PFSK-1 (cell line): ENCODE measurements at regions not wholly inside any gene's neighbourhood (a gene's known extent, or its start where the extent isn't known, plus 50 kb on each side); places are given as distances from the start of the nearest gene placed in this dataset.

Source experiments
- FOXP2 ChIP-seq: optimal IDR thresholded peaks from 2 replicates; pipeline ENCODE3; 2011; ENCODE audit warnings: borderline replicate concordance, control low read depth, inconsistent platforms; ENCODE audit not compliant: insufficient read depth; ENCODE audit errors: extremely low read length, extremely low read depth
- POLR2AphosphoS5 ChIP-seq: IDR thresholded peaks from 2 replicates; pipeline ENCODE4 v1.6.1; 2012; ENCODE audit warnings: low read depth, mild to moderate bottlenecking, control low read depth, low read length, moderate library complexity
- REST ChIP-seq, 2 experiments: IDR thresholded peaks; 2 replicates each; pipeline versions ENCODE4 v1.6.1 to v1.8.0; 2011 to 2012; ENCODE audit warnings: low read depth in 2 of 2, low read length in 2 of 2, control low read depth in 1 of 2, inconsistent platforms in 1 of 2, mild to moderate bottlenecking in 1 of 2, moderate library complexity in 1 of 2; ENCODE audit not compliant: insufficient read depth in 1 of 2
- TAF1 ChIP-seq: IDR thresholded peaks from 2 replicates; pipeline ENCODE4 v1.6.1; 2012; ENCODE audit warnings: low read length, control low read depth, borderline replicate concordance; ENCODE audit not compliant: insufficient read depth

GRCh38 chr13:105291987-105292386 lies 1243.5 kb downstream of the EFNB2 start:
- TF ChIP-seq POLR2AphosphoS5 (no peak), FOXP2 (no peak), TAF1 (no peak), REST (IDR thresholded peaks at IDR 0.05; ENCODE audit: insufficient read depth in 1 of 2, low read depth in 2 of 2, low read length in 2 of 2) (no peak)
